Neutrophil (primary cell): ENCODE measurements at regions not wholly inside any gene's neighbourhood (a gene's known extent, or its start where the extent isn't known, plus 50 kb on each side); places are given as distances from the start of the nearest gene placed in this dataset.

Experiments
- H3K27ac ChIP-seq: fragments of 200-600 bp; sonication (generic); 2 replicates; pipeline ENCODE4 v1.5.1; 2016; ENCODE audit warnings: mild to moderate bottlenecking, moderate library complexity
- H3K27me3 ChIP-seq: fragments of 200-600 bp; sonication (generic); 2 replicates; pipeline ENCODE4 v1.6.0; 2016; ENCODE audit warnings: mild to moderate bottlenecking
- H3K36me3 ChIP-seq: fragments of 200-600 bp; sonication (generic); 2 replicates; pipeline ENCODE4 v1.5.1; 2017
- H3K4me1 ChIP-seq, 2 experiments: fragments of 200-600 bp in 1 of 2; sonication (generic) in 1 of 2; 1 replicate in 1 of 2; 2 replicates in 1 of 2; pipeline versions ENCODE4 v1.5.1 to v1.6.1; 2013 to 2016; ENCODE audit warnings: low read depth in 1 of 2, low read length in 1 of 2, mild to moderate bottlenecking in 1 of 2, moderate library complexity in 1 of 2; ENCODE audit not compliant: control insufficient read depth in 1 of 2, insufficient read depth in 1 of 2
- H3K4me3 ChIP-seq, 2 experiments: fragments of 200-600 bp in 1 of 2; sonication (generic) in 1 of 2; 1 replicate in 1 of 2; 2 replicates in 1 of 2; pipeline ENCODE4 v1.5.1; 2013 to 2016; ENCODE audit warnings: low read depth in 1 of 2, low read length in 1 of 2, mild to moderate bottlenecking in 1 of 2, moderate library complexity in 1 of 2
- H3K9me3 ChIP-seq: fragments of 200-600 bp; sonication (generic); 2 replicates; pipeline ENCODE4 v1.5.1; 2016
- TF ChIP-seq, protein P1 (sequence below): fragments of 200-600 bp; sonication (generic); IDR thresholded peaks from 2 replicates; pipeline ENCODE4 v1.5.1; 2016; ENCODE audit warnings: antibody characterized with exemption

DNA sequence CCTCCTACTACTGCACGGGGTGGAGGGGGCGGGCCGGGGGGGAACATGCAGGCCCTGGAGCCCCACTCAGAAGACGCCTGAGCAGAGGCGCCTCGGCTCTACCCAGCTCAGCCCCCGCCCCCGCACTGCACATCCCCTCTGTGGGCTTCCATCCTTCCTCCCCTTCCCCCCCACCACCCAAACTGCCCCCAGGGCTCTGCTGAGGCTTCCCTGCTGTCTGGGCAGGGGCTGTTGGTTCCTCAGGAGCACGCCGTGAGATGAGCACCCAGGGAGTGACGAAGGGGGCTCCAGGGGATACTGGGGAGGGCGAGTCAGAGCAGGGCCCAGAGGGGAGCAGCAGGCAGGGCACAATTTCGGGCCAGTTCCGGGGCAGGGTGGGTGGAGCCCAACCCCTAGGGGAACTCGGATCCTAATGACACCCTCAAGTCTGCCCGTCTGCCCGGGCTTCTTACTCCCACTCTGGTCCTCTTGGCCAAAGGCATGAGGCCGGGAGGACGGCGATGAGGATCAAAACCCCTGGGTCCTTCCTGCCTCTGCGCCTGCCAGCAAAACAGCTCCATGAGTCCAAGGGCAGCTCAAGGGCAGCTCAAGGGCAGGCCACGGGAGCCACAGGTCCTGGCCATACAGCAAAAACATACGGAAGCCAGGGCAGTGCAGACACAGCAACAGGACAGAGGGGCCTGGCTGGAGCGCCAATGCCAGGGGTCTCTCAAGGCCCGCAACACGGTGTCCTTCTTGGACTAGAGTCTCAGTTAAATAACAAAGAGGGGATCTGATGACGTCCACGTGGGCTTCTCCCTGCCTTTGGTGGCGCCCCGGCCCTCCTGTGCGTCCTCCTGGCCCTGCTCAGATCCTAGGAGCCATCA is 200.9 kb downstream of the AUH start:
- peaks cover 13 to 15% of the 10 kb centered on the region in 2 experiments for H3K4me1 ChIP-seq
- no peak overlapping the region for H3K27ac ChIP-seq
- no peaks in the 10 kb centered on the region for H3K9me3 ChIP-seq
- peaks cover 12% of the 10 kb centered on the region for H3K27me3 ChIP-seq
- H3K4me3 ChIP-seq, result no peak overlapping the region
- TF ChIP-seq, protein P1, sequence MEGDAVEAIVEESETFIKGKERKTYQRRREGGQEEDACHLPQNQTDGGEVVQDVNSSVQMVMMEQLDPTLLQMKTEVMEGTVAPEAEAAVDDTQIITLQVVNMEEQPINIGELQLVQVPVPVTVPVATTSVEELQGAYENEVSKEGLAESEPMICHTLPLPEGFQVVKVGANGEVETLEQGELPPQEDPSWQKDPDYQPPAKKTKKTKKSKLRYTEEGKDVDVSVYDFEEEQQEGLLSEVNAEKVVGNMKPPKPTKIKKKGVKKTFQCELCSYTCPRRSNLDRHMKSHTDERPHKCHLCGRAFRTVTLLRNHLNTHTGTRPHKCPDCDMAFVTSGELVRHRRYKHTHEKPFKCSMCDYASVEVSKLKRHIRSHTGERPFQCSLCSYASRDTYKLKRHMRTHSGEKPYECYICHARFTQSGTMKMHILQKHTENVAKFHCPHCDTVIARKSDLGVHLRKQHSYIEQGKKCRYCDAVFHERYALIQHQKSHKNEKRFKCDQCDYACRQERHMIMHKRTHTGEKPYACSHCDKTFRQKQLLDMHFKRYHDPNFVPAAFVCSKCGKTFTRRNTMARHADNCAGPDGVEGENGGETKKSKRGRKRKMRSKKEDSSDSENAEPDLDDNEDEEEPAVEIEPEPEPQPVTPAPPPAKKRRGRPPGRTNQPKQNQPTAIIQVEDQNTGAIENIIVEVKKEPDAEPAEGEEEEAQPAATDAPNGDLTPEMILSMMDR, result no peak
- H3K36me3 ChIP-seq, result no peaks in the 10 kb centered on the region

DNA sequence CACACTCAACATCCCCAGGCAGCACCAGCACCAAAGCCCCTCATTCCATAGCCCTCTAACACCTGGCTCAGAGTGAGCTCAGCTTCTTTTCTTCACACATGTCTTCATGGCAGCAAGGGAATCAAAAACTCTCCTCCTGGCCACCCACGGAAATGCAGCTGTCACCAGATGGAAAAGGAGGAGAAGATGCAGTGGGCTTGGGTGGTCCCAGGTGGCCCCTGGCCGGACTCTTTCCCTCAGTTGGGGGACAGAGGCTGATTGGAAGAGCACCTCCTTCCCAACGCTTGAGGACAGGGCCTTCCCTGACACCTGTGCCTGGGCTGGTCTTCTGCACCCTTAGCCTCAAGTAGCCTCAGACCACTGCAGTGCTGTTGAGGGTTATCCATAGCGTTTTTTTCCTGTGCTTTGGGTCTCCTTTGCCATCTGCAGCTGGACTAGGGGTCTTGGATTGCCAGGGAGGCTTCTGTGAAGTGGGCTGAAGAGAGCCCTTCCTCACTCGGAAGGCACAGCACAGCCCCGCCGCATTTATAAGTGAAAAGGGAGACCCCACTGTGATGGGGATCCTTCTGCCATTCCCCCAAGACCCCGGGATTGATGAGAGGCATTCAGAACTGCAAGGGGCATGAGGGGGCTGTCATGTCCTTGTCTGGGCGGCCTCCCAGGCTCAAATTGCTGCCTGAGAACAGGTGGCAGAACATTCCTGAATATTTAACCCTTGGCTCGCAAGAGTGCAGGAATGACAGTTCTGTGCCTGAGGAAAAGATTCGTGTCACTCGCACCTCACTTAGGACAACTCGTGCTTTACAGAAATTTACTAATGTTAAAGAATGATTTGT is 200.0 kb downstream of the AUH start:
- Histone ChIP-seq H3K27me3 (peaks cover 12% of the 10 kb centered on the region), H3K4me3 (no peak overlapping the region), H3K9me3 (no peaks in the 10 kb centered on the region), H3K36me3 (no peaks in the 10 kb centered on the region), H3K4me1 (peaks cover 13 to 15% of the 10 kb centered on the region in 2 experiments), H3K27ac (no peak overlapping the region)
- TF ChIP-seq, protein P1, result no peak

DNA sequence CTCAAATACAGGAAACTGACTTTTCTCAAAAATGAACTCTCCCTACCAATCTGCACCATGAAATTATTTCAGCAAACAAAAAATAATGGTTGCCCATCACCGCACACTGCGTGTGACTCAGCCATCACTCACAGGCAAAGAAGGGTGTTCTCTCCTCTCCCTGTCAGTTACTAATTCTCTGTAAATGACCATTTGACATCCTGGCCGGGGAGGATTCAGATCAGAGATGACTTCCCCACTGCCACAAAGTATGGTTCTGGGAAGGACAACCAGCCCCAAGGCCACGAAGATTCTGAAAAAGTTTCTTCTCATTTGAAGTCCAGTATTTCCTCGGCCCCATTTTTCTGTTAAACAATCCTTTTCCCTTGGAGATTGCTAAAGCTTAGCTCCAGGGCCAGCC is 199.4 kb downstream of the AUH start:
- Histone ChIP-seq H3K9me3 (no peaks in the 10 kb centered on the region), H3K4me3 (no peak overlapping the region), H3K4me1 (peaks cover 13 to 15% of the 10 kb centered on the region in 2 experiments), H3K36me3 (no peaks in the 10 kb centered on the region), H3K27me3 (peaks cover 12% of the 10 kb centered on the region), H3K27ac (no peak overlapping the region)
- TF ChIP-seq, protein P1, result no peak

DNA sequence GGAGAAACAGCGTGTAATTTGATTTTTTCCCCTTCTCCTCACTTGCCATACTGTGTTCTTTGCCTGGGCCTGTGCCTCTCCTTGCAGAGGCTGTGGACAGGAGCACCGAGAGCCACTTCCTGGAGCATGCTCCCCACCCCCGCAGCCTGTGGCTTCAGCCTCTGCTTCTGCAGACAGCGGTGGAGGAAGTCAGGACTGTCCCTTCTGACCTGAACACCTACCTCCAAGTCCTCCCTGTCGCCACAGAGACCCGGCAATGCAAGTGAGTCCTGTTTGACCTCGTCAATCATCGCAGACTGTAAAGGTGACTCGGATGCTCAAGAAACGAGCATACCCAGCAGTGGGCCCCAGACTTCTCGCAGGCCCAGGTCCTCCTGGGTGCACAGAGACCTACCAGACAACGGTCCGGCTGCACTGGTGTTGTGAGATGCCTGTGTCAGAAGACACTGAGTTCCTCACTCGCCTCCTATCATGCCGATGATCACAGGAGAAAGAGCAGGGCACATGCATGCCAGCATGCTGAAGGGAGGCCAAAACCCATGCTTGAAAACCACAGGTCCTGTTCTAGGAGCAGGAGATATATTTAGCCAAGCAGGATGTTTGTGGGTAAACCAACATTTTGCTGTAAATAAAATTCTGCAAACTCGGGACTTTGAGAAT is 198.8 kb downstream of the AUH start:
- Histone ChIP-seq H3K4me3 (no peak overlapping the region), H3K9me3 (no peaks in the 10 kb centered on the region), H3K36me3 (no peaks in the 10 kb centered on the region), H3K27me3 (peaks cover 12% of the 10 kb centered on the region), H3K27ac (no peak overlapping the region), H3K4me1 (peaks cover 13 to 15% of the 10 kb centered on the region in 2 experiments)
- TF ChIP-seq, protein P1, result no peak

DNA sequence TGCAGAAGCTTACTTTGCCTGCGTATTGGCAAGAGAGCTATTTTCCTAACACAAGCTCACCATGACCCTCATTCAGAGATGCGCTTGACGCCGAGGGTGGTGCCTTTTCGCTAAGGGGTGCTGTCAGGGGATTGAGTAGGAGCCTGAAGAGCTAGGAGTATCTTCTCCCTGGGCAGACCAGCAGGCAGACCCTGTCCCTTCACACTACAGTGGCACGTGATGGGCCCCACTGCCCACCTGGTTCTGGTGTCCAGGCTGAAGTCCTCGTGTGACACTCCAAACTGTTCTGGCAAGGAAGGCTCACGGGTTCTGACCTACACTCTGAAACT is 198.3 kb downstream of the AUH start:
- no peak overlapping the region for H3K4me3 ChIP-seq
- no peaks in the 10 kb centered on the region for H3K36me3 ChIP-seq
- H3K27me3 ChIP-seq, result peaks cover 12% of the 10 kb centered on the region
- TF ChIP-seq, protein P1, result no peak
- H3K27ac ChIP-seq, result no peak overlapping the region
- peaks cover 13 to 15% of the 10 kb centered on the region in 2 experiments for H3K4me1 ChIP-seq
- no peaks in the 10 kb centered on the region for H3K9me3 ChIP-seq
